GM10266 (cell line): ENCODE measurements at regions not wholly inside any gene's neighbourhood (a gene's known extent, or its start where the extent isn't known, plus 50 kb on each side); places are given as distances from the start of the nearest gene placed in this dataset.

ENCODE experiments used
- DNase-seq: peaks from one replicate; pipeline ENCODE4 v3.0.0; 2012; ENCODE audit errors: extremely low spot score
- TF ChIP-seq, protein P1 (sequence below): IDR thresholded peaks from 2 replicates; pipeline ENCODE4 v1.5.1; 2012; ENCODE audit warnings: mild to moderate bottlenecking, low read depth; ENCODE audit not compliant: control insufficient read depth, insufficient read depth; ENCODE audit errors: missing control alignments

DNA sequence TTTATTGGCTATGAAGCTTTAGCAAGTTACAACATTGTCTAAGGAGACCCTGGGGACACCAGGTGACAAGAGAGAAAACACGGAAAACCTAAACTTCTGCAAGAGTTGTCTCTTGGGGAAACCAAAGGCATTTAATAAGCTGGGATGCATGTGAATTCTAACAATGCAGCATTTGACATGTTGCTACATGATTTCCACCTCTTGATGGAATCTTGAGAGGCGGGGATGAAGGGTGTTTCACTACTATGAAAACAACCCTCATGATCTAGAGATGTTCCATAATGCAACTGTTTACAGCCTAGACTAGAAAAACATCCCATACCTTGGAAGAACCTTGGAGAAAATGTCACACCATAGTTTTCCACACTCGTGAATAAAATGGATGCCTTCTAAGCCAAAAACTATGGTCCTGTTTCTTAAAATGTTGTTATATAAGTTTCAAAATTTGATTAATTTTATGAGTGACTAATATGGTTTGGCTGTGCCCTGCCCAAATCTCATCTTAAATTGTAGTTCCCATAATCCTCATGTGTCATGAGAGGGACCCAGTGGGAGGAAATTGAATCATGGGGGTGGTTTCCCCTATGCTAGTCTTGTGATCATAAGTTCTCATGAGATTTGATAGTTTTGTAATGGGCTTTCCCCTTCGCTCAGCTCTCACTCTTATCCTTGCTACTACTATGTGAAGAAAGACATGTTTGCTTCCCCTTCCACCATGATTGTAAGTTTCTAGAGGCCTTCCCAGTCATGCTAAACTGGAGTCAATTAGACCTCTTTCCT is 164.6 kb downstream of the TNFSF13B start:
- TF ChIP-seq, protein P1, sequence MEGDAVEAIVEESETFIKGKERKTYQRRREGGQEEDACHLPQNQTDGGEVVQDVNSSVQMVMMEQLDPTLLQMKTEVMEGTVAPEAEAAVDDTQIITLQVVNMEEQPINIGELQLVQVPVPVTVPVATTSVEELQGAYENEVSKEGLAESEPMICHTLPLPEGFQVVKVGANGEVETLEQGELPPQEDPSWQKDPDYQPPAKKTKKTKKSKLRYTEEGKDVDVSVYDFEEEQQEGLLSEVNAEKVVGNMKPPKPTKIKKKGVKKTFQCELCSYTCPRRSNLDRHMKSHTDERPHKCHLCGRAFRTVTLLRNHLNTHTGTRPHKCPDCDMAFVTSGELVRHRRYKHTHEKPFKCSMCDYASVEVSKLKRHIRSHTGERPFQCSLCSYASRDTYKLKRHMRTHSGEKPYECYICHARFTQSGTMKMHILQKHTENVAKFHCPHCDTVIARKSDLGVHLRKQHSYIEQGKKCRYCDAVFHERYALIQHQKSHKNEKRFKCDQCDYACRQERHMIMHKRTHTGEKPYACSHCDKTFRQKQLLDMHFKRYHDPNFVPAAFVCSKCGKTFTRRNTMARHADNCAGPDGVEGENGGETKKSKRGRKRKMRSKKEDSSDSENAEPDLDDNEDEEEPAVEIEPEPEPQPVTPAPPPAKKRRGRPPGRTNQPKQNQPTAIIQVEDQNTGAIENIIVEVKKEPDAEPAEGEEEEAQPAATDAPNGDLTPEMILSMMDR: no peak
- DNase-seq: no peak

DNA sequence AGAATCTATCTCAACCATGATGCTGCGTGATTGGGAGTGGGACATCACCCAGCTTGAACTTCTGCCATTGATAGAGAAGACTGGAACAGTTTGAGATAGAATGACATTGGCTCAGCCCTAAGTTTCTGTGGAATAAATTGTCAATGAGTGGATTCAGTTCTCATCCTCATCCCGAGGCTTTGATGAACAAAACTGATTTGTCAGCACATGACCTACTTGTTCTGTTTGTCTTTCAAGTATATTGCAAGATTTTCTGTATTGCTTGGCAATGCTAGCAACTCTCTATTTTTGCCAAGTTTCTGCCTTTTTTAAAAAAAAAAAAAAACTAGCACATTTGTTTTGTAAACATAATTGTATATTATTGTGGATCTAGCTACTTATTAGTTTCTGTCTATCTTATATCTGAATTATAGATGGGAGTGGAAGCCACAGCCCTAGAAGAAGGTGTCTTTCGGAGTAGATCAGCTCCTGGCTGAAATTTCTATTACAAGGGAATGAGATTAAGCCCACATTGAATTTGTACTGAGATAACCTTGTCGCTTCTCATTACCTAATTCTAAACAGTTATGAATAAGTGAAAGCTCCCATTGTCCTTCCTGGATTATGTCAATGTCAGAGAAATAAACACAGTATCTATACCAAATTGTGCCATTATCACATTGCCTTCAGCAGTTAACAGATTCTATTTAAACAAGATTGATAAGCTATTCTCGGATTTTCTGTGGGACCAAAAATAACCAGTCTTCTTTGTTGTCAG is 166.1 kb downstream of the TNFSF13B start:
- DNase-seq: no peak
- TF ChIP-seq, protein P1: no peak

DNA sequence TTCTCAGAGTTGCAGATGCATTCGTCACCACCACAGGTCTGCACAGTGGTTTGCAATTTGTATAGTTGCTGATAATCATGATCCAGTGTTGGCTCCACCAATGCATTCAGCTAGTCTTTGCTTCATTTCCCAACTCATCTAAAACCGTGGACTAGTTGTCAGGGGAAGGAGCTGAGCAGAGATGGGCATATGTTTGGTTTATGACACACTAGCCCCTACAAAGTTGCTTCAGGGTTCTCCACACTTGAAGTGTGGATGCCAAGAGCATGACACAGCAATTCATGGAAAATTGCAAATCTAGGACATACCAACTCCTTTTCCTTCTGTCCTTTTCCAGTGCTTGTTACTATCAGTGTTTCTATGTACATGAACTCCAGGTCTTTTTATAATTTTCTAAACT is 168.0 kb downstream of the TNFSF13B start:
- TF ChIP-seq, protein P1: no peak
- DNase-seq: no peak

DNA sequence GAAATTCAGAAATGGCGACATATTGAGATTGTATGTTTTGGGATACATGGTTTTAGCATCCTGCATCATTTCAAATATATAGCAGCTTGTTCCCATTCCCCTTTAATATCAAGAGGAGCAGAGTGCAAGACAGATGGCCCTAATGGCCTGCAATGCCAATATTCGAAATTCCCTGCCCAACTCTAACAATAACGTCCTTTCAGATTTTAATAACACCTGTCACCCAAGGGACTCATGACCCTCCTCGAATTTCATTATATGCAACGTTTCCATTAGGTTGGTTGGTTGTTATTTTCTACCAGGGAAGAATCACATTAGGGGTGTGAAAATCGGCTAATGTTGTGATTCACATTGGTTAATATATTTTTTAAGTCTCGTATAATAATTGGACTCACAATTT is 170.0 kb downstream of the TNFSF13B start:
- TF ChIP-seq, protein P1: no peak
- no peak for DNase-seq

DNA sequence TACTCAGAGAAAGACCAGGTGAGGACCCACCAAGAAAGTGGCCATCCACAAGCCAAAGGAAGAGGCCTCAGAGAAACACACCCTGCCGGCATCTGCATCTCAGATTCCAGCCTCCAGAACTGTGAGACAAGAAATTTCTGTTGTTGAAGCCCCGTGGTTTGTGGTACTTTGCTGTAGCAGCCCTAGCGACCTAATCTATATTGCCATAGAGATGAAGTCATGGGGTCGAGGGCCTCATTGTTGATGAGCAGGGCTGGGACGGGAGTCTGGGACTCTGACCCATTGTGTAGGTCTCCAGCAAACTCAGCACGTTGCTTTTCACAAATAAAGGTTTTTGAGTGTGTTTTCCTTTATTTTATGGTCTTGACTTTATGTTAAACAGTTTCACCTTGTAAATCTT is 174.9 kb downstream of the TNFSF13B start:
- TF ChIP-seq, protein P1: no peak
- DNase-seq: no peak

DNA sequence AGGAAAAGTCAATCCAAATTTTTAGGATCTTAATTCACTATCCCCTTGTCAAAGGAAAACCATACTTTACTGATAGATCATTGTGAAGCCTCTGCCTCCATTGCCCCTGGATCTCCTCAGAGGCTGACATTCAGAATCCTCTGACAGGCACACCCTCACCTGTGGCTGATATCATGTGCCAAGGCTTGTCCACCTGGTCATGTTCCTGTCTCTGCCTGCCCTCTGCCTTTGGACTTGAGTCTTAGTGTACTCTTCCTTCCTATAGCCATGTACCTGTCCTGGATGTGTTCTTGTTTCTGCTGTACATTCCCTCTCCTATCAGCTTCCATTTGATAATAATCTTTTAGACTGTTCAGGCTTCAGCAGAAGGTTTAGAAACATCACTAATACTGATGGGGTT is 179.4 kb downstream of the TNFSF13B start:
- TF ChIP-seq, protein P1: no peak
- DNase-seq: no peak

DNA sequence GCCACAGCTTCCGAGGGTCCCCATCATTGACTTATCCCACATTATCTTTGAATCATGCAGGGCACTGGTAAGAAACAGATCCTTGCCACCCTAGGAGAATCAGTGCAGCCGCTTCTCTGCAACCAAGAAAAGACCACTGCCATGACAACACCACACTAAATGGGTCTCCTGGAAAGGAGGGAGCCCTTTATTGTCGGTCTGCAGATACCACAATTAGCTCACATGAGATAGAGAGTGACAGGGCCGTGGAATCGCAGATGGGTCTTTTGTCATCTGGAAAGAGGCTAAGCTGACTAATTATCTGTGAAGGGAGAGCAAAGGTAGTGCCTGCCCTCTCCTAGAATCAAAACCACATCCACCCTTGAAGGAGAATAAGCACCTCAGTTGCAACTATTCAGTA is 178.3 kb upstream of the MYO16 start:
- no peak for DNase-seq
- TF ChIP-seq, protein P1: no peak
